IMR-90 (cell line): ENCODE measurements at regions not wholly inside any gene's neighbourhood (a gene's known extent, or its start where the extent isn't known, plus 50 kb on each side); places are given as distances from the start of the nearest gene placed in this dataset.

Experiments used
- ATAC-seq: fragments of 200-7000 bp; cut with Tn5 transposase; 2 replicates; pipeline ENCODE4 v1.9.1; 2020; ENCODE audit warnings: low read depth, mild to moderate bottlenecking, moderate library complexity
- BruUV-seq: library from RNA; stranded (reverse); fragments of 400-500 nt; replicated peaks from 2 replicates; lab custom pipeline; 2021; lab: Mats Ljungman, UMichigan
- CTCF ChIA-PET: fragments of 300-600 bp; formaldehyde crosslinking; extraction: SDS; loops from one replicate; lab custom pipeline; 2021; ENCODE audit warnings: antibody characterized with exemption; lab: Yijun Ruan, JAX
- POLR2A ChIA-PET: fragments of 300-600 bp; sonication (Branson Sonifier 250); formaldehyde crosslinking; loops from one replicate; lab custom pipeline; 2022; ENCODE audit warnings: antibody characterized with exemption; ENCODE audit not compliant: unreplicated experiment; lab: Charles Lee
- DNase-seq: peaks from one replicate; pipeline ENCODE4 v3.0.0; 2013
- H2AFZ ChIP-seq: replicated peaks from 2 replicates; pipeline ENCODE3; 2013; ENCODE audit warnings: low read length, mild to moderate bottlenecking; ENCODE audit not compliant: poor library complexity
- H2AK5ac ChIP-seq: 2 replicates; pipeline ENCODE4 v1.6.1; 2013; ENCODE audit warnings: low read depth, low read length, inconsistent platforms
- H2AK9ac ChIP-seq: replicated peaks from 2 replicates; pipeline ENCODE3; 2013; ENCODE audit warnings: mild to moderate bottlenecking, low read depth, low read length, moderate library complexity; ENCODE audit not compliant: poor library complexity
- H2BK120ac ChIP-seq: 2 replicates; pipeline ENCODE4 v1.6.1; 2013; ENCODE audit warnings: low read depth, low read length, inconsistent platforms
- H2BK15ac ChIP-seq: 3 replicates; pipeline ENCODE4 v1.6.1; 2013; ENCODE audit warnings: low read depth, low read length, inconsistent platforms
- H2BK20ac ChIP-seq: 2 replicates; pipeline ENCODE4 v1.6.1; 2013; ENCODE audit warnings: low read depth, mild to moderate bottlenecking, inconsistent platforms, low read length, moderate library complexity
- H2BK5ac ChIP-seq: 2 replicates; pipeline ENCODE4 v1.6.1; 2013; ENCODE audit warnings: mild to moderate bottlenecking, low read depth, low read length, inconsistent platforms; ENCODE audit not compliant: poor library complexity, severe bottlenecking
- H3K14ac ChIP-seq: replicated peaks from 2 replicates; pipeline ENCODE4 v1.6.1; 2013; ENCODE audit warnings: low read depth, low read length, inconsistent platforms
- H3K18ac ChIP-seq: 2 replicates; pipeline ENCODE4 v1.6.1; 2013; ENCODE audit warnings: low read depth, low read length, control low read depth
- H3K23ac ChIP-seq: 2 replicates; pipeline ENCODE4 v1.6.1; 2013; ENCODE audit warnings: low read depth, low read length, inconsistent platforms
- H3K27ac ChIP-seq: 2 replicates; pipeline ENCODE4 v1.5.1; 2013; ENCODE audit warnings: mild to moderate bottlenecking, control low read depth, low read length; ENCODE audit not compliant: insufficient read depth
- H3K27me3 ChIP-seq: 2 replicates; pipeline ENCODE4 v1.6.1; 2013; ENCODE audit warnings: low read length; ENCODE audit not compliant: control insufficient read depth, insufficient read depth
- H3K36me3 ChIP-seq: 2 replicates; pipeline ENCODE4 v1.6.1; 2013; ENCODE audit warnings: low read length, mixed read lengths; ENCODE audit not compliant: control insufficient read depth, insufficient read depth
- H3K4ac ChIP-seq: 2 replicates; pipeline ENCODE4 v1.6.1; 2013; ENCODE audit warnings: low read depth, low read length, inconsistent platforms
- H3K4me1 ChIP-seq: 2 replicates; pipeline ENCODE4 v1.6.1; 2013; ENCODE audit warnings: low read length, mixed read lengths; ENCODE audit not compliant: control insufficient read depth, insufficient read depth
- H3K4me2 ChIP-seq: 2 replicates; pipeline ENCODE4 v1.6.1; 2013; ENCODE audit warnings: low read depth, mild to moderate bottlenecking, control low read depth, low read length, moderate library complexity
- H3K4me3 ChIP-seq: 2 replicates; pipeline ENCODE4 v1.5.1; 2013; ENCODE audit warnings: low read depth, mild to moderate bottlenecking, control low read depth, low read length, moderate library complexity; ENCODE audit not compliant: insufficient read depth
- H3K56ac ChIP-seq: 2 replicates; pipeline ENCODE4 v1.6.1; 2013; ENCODE audit warnings: low read length, inconsistent platforms; ENCODE audit not compliant: insufficient read depth; ENCODE audit errors: extremely low read depth
- H3K79me1 ChIP-seq, 2 experiments: 2 replicates each; pipeline ENCODE4 v1.6.1; 2013; ENCODE audit warnings: low read length in 2 of 2, inconsistent platforms in 1 of 2, low read depth in 1 of 2
- H3K9ac ChIP-seq: 2 replicates; pipeline ENCODE4 v1.6.1; 2013; ENCODE audit warnings: low read depth, low read length, control low read depth
- H3K9me1 ChIP-seq: 2 replicates; pipeline ENCODE4 v1.6.1; 2013; ENCODE audit warnings: low read length, inconsistent platforms; ENCODE audit not compliant: insufficient read depth
- H3K9me3 ChIP-seq: 2 replicates; pipeline ENCODE4 v1.6.1; 2013; ENCODE audit warnings: low read length; ENCODE audit not compliant: control insufficient read depth, insufficient read depth
- H4K20me1 ChIP-seq: 2 replicates; pipeline ENCODE4 v1.6.1; 2013; ENCODE audit warnings: low read length, inconsistent platforms; ENCODE audit not compliant: insufficient read depth
- H4K5ac ChIP-seq: 2 replicates; pipeline ENCODE4 v1.6.1; 2013; ENCODE audit warnings: mild to moderate bottlenecking, low read depth, low read length, control low read depth
- H4K8ac ChIP-seq, 2 experiments: 2 replicates each; pipeline ENCODE4 v1.6.1; 2013; ENCODE audit warnings: low read depth in 2 of 2, low read length in 2 of 2, control low read depth in 1 of 2, inconsistent platforms in 1 of 2
- H4K91ac ChIP-seq: 2 replicates; pipeline ENCODE4 v1.6.1; 2013; ENCODE audit warnings: low read depth, low read length, inconsistent platforms; ENCODE audit not compliant: insufficient read depth
- BHLHE40 ChIP-seq: fragments of 150-350 bp; IDR thresholded peaks from 2 replicates; pipeline ENCODE4 v1.6.1; 2016; ENCODE audit warnings: mild to moderate bottlenecking, low read depth, low read length
- CEBPB ChIP-seq: IDR thresholded peaks from 2 replicates; pipeline ENCODE4 v1.6.1; 2012; ENCODE audit warnings: low read depth, low read length, improper control_type of control experiment
- CHD1 ChIP-seq: IDR thresholded peaks from 2 replicates; pipeline ENCODE4 v1.6.1; 2012; ENCODE audit warnings: low read depth, low read length, improper control_type of control experiment
- ELK1 ChIP-seq: fragments of 150-350 bp; IDR thresholded peaks from 2 replicates; pipeline ENCODE4 v1.6.1; 2016; ENCODE audit warnings: low read depth, mild to moderate bottlenecking, low read length, moderate library complexity, borderline replicate concordance
- FOS ChIP-seq: fragments of 150-350 bp; IDR thresholded peaks from 2 replicates; pipeline ENCODE4 v1.6.1; 2016; ENCODE audit warnings: low read depth, low read length
- MAFK ChIP-seq: IDR thresholded peaks from 2 replicates; pipeline ENCODE4 v1.6.1; 2012; ENCODE audit warnings: low read depth, low read length, improper control_type of control experiment
- MAZ ChIP-seq: IDR thresholded peaks from 2 replicates; pipeline ENCODE4 v1.6.1; 2012; ENCODE audit warnings: low read depth, mild to moderate bottlenecking, low read length, improper control_type of control experiment, moderate library complexity, borderline replicate concordance
- MXI1 ChIP-seq: IDR thresholded peaks from 2 replicates; pipeline ENCODE4 v1.6.1; 2012; ENCODE audit warnings: low read depth, mild to moderate bottlenecking, low read length, moderate library complexity, borderline replicate concordance
- NFE2L2 ChIP-seq: fragments of 150-350 bp; IDR thresholded peaks from 2 replicates; pipeline ENCODE4 v1.6.1; 2016; ENCODE audit warnings: low read depth, mild to moderate bottlenecking, low read length
- POLR2A ChIP-seq: IDR thresholded peaks from 2 replicates; pipeline ENCODE4 v1.6.1; 2012; ENCODE audit warnings: mild to moderate bottlenecking, low read depth, low read length
- RCOR1 ChIP-seq: IDR thresholded peaks from 2 replicates; pipeline ENCODE4 v1.6.1; 2012; ENCODE audit warnings: mild to moderate bottlenecking, low read length, improper control_type of control experiment; ENCODE audit not compliant: insufficient replicate concordance
- RFX5 ChIP-seq: IDR thresholded peaks from 2 replicates; pipeline ENCODE4 v1.8.0; 2012; ENCODE audit warnings: low read depth, mild to moderate bottlenecking, low read length, moderate library complexity
- SMC3 ChIP-seq: fragments of 150-350 bp; IDR thresholded peaks from 2 replicates; pipeline ENCODE4 v1.6.1; 2016; ENCODE audit warnings: low read depth, mild to moderate bottlenecking, antibody characterized with exemption, low read length, moderate library complexity
- WGBS, 2 experiments: methylation state at CpG; one replicate each; pipeline versions ENCODE4 v1.1.5 to v1.1.7; 2013; ENCODE audit warnings: missing lambda C conversion rate in 2 of 2; ENCODE audit not compliant: insufficient read length in 1 of 2; ENCODE audit errors: extremely low coverage in 2 of 2; 5-methylcytosine and 5-hydroxymethylcytosine counted together
- dilution Hi-C: fragments of 300-500 bp; cut with HindIII; formaldehyde crosslinking; loops from one replicate; pipeline ENCODE4 v1.14.3; 2018; ENCODE audit warnings: low sequenced_read_pairs; ENCODE audit not compliant: unreplicated experiment
- in situ Hi-C: fragments of 300-500 bp; cut with MboI; formaldehyde crosslinking; loops from 3 replicates; pipeline ENCODE4 v1.14.3; 2019; ENCODE audit warnings: low sequenced_read_pairs, inconsistent platforms, mixed read lengths
- intact Hi-C: fragments of 100-400 bp; cut with micrococcal nuclease; formaldehyde crosslinking; loops from 2 replicates; pipeline ENCODE4 v1.10.0; 2022
- TF ChIP-seq, protein P1 (sequence below): conservative IDR thresholded peaks from 2 replicates; pipeline ENCODE4 v1.5.1; 2012; ENCODE audit warnings: mild to moderate bottlenecking, low read depth, low read length, improper control_type of control experiment

DNA sequence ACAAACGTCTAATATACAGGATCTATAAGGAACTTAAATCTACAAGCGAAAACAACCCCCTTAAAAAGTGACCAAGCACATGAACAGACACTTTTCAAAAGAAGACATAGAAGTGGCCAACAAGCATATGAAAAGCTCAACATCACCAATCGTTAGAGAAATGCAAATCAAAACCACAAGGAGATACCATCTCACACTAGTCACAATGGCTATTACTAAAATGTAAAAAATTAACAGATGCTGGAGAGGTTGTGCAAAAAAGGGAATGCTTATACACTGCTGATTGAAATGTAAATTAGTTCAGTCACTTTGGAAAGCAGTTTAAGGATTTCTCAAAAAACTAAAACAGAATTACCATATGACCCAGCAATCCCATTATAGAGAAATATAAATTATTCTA is 1148.5 kb upstream of the FAM98A start:
- Histone ChIP-seq H3K27ac (no peak overlapping the region), H3K23ac (no peak overlapping the region), H2AK9ac (no peak overlapping the region), H4K20me1 (no peaks in the 10 kb centered on the region), H3K14ac (no peak overlapping the region), H3K27me3 (no peaks in the 10 kb centered on the region), H3K9me3 (no peaks in the 10 kb centered on the region), H2BK15ac (no peak overlapping the region), H3K4ac (no peak overlapping the region), H3K79me1 (no peaks in the 10 kb centered on the region), H3K56ac (no peak overlapping the region), H3K18ac (no peak overlapping the region), H2BK120ac (no peak overlapping the region), H3K4me1 (no peaks in the 10 kb centered on the region), H3K4me2 (no peak overlapping the region), H2AFZ (no peak overlapping the region), H4K5ac (no peak overlapping the region), H4K91ac (no peak overlapping the region), H2AK5ac (no peak overlapping the region), H3K9ac (no peak overlapping the region), H3K9me1 (no peaks in the 10 kb centered on the region), H3K36me3 (no peaks in the 10 kb centered on the region), H3K4me3 (no peak overlapping the region), H2BK5ac (no peak overlapping the region), H2BK20ac (no peak overlapping the region), H4K8ac (no peak overlapping the region)
- in situ Hi-C loops (no loop called here), intact Hi-C loops (no loop called here), dilution Hi-C loops (no loop called here)
- WGBS, 2 experiments, result no CpG with 5 or more reads among the region's 3 CpGs
- BruUV-seq, result no TSS peak
- ATAC-seq (no peak), DNase-seq (no peak)
- no peak for TF ChIP-seq ELK1
- no peak for TF ChIP-seq RFX5
- no peak for TF ChIP-seq CEBPB
- TF ChIP-seq FOS, result no peak
- TF ChIP-seq, protein P1, sequence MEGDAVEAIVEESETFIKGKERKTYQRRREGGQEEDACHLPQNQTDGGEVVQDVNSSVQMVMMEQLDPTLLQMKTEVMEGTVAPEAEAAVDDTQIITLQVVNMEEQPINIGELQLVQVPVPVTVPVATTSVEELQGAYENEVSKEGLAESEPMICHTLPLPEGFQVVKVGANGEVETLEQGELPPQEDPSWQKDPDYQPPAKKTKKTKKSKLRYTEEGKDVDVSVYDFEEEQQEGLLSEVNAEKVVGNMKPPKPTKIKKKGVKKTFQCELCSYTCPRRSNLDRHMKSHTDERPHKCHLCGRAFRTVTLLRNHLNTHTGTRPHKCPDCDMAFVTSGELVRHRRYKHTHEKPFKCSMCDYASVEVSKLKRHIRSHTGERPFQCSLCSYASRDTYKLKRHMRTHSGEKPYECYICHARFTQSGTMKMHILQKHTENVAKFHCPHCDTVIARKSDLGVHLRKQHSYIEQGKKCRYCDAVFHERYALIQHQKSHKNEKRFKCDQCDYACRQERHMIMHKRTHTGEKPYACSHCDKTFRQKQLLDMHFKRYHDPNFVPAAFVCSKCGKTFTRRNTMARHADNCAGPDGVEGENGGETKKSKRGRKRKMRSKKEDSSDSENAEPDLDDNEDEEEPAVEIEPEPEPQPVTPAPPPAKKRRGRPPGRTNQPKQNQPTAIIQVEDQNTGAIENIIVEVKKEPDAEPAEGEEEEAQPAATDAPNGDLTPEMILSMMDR, result no peak
- no peak for TF ChIP-seq MXI1
- no peak for TF ChIP-seq MAZ
- TF ChIP-seq RCOR1, result no peak
- no peak for TF ChIP-seq CHD1
- no peak for TF ChIP-seq POLR2A
- TF ChIP-seq MAFK, result no peak
- TF ChIP-seq BHLHE40, result no peak
- no peak for TF ChIP-seq NFE2L2
- no peak for TF ChIP-seq SMC3
- POLR2A ChIA-PET, result no interaction called here
- CTCF ChIA-PET, result no interaction called here
